Natural killer cell (primary cell): ENCODE measurements at regions not wholly inside any gene's neighbourhood (a gene's known extent, or its start where the extent isn't known, plus 50 kb on each side); places are given as distances from the start of the nearest gene placed in this dataset.

Experiments
- ATAC-seq, 3 donors: fragments of 150-1000 bp in 2 of 3; fragments of 200-7000 bp in 1 of 3; cut with Tn5 transposase; 1 replicate in 1 of 3; 2 replicates in 2 of 3; pipeline ENCODE4 v1.10.0; 2021; ENCODE audit warnings: mild to moderate bottlenecking in 2 of 3, moderate library complexity in 2 of 3
- DNase-seq, 2 donors: peaks; one replicate each; pipeline versions ENCODE4 v3.0.0 to v3.0.0-alpha.2; 2013 to 2021; ENCODE audit warnings: mixed read lengths in 1 of 2
- H3K27ac ChIP-seq: one replicate; pipeline ENCODE4 v1.5.1; 2013; ENCODE audit warnings: mild to moderate bottlenecking, low read length
- H3K27me3 ChIP-seq: one replicate; pipeline ENCODE4 v1.6.1; 2013; ENCODE audit warnings: low read length; ENCODE audit not compliant: control insufficient read depth, insufficient read depth
- H3K36me3 ChIP-seq: one replicate; pipeline ENCODE4 v1.6.1; 2013; ENCODE audit warnings: low read length; ENCODE audit not compliant: control insufficient read depth, insufficient read depth
- H3K4me1 ChIP-seq: one replicate; pipeline ENCODE4 v1.6.1; 2013; ENCODE audit warnings: low read length; ENCODE audit not compliant: control insufficient read depth, insufficient read depth
- H3K4me3 ChIP-seq: one replicate; pipeline ENCODE4 v1.5.1; 2013; ENCODE audit warnings: low read length
- H3K9me3 ChIP-seq: one replicate; pipeline ENCODE4 v1.6.1; 2013; ENCODE audit warnings: low read length; ENCODE audit not compliant: control insufficient read depth, insufficient read depth
- H3K27ac Mint-ChIP-seq, 2 donors: one replicate each; pipeline ENCODE4 v1.8.0; 2022; ENCODE audit warnings: mild to moderate bottlenecking in 2 of 2, mixed read lengths in 2 of 2, moderate library complexity in 1 of 2
- H3K27me3 Mint-ChIP-seq, 2 donors: one replicate each; pipeline ENCODE4 v1.8.0; 2022; ENCODE audit warnings: low read depth in 2 of 2, mixed read lengths in 2 of 2
- H3K36me3 Mint-ChIP-seq: one replicate; pipeline ENCODE4 v1.8.0; 2022; ENCODE audit warnings: mixed read lengths
- H3K4me1 Mint-ChIP-seq, 2 donors: one replicate each; pipeline ENCODE4 v1.8.0; 2022; ENCODE audit warnings: mixed read lengths in 2 of 2
- H3K4me3 Mint-ChIP-seq: one replicate; pipeline ENCODE4 v1.8.0; 2022; ENCODE audit warnings: mild to moderate bottlenecking, moderate library complexity, mixed read lengths
- H3K9me3 Mint-ChIP-seq, 2 donors: one replicate each; pipeline ENCODE4 v1.8.0; 2022; ENCODE audit warnings: mixed read lengths in 2 of 2
- CTCF ChIP-seq: fragments of 200-600 bp; IDR thresholded peaks from one replicate; pipeline ENCODE4 v1.8.0; 2022; ENCODE audit warnings: antibody characterized with exemption
- WGBS: methylation state at CpG from one replicate; pipeline ENCODE4 v1.1.7; 2013; ENCODE audit warnings: missing lambda C conversion rate; ENCODE audit not compliant: insufficient coverage; 5-methylcytosine and 5-hydroxymethylcytosine counted together
- intact Hi-C: fragments of 100-400 bp; cut with micrococcal nuclease; formaldehyde crosslinking; loops from one replicate; pipeline ENCODE4 v1.14.2; 2022

- no peaks in the 10 kb centered on the region for H3K36me3 ChIP-seq
- no peaks in the 10 kb centered on the region for H3K27me3 Mint-ChIP-seq
- no peak for ATAC-seq
- no peaks in the 10 kb centered on the region for H3K9me3 ChIP-seq
- peaks cover 3 to 11% of the 10 kb centered on the region in 2 donors for H3K9me3 Mint-ChIP-seq
- intact Hi-C loops, result no loop called here
- H3K36me3 Mint-ChIP-seq, result no peaks in the 10 kb centered on the region
- no peak overlapping the region for H3K4me3 Mint-ChIP-seq
- no peaks in the 10 kb centered on the region for H3K27me3 ChIP-seq
- H3K27ac Mint-ChIP-seq, result no peak overlapping the region
- no peak for TF ChIP-seq CTCF
- WGBS, result 92% methylated on average over 2 of the region's 2 CpGs
- DNase-seq, result no peak
- H3K27ac ChIP-seq, result no peak overlapping the region
- H3K4me1 ChIP-seq, result no peaks in the 10 kb centered on the region
- no peak overlapping the region for H3K4me3 ChIP-seq
- no peaks in the 10 kb centered on the region for H3K4me1 Mint-ChIP-seq
Observed at GRCh38 chr10:107303203-107303602, 138.7 kb upstream of the SORCS1 start.

DNA sequence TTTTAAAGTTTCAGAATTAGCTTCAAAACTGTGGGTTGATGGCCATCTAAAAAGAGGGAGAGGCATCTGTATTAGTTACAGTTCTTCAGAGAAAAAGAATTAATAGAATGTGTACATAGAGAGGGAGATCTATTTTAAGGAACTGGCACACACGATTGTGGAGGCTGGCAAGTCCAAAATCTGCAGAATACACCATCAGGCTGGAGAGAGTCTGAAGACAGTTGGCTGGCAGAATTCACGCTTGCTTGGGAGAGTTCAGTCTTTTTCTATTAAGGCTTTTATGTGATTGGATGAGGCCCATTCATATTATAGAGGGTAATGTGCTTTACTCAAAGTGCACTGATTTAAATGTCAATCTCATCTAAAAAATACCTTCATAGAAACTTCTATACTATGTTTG is 135.1 kb upstream of the SORCS1 start:
- H3K27me3 Mint-ChIP-seq, result no peaks in the 10 kb centered on the region
- Histone ChIP-seq H3K27ac (no peak overlapping the region), H3K27me3 (no peaks in the 10 kb centered on the region), H3K4me3 (no peak overlapping the region), H3K36me3 (no peaks in the 10 kb centered on the region), H3K4me1 (no peaks in the 10 kb centered on the region), H3K9me3 (no peaks in the 10 kb centered on the region)
- intact Hi-C loops, result no loop called here
- TF ChIP-seq CTCF, result no peak
- ATAC-seq (no peak), DNase-seq (no peak)
- no peaks in the 10 kb centered on the region for H3K36me3 Mint-ChIP-seq
- H3K9me3 Mint-ChIP-seq, result peaks cover 5 to 10% of the 10 kb centered on the region in 2 donors
- 87% methylated on average over 2 of the region's 2 CpGs for WGBS
- H3K4me1 Mint-ChIP-seq, result no peaks in the 10 kb centered on the region
- no peak overlapping the region for H3K4me3 Mint-ChIP-seq
- H3K27ac Mint-ChIP-seq, result no peak overlapping the region

DNA sequence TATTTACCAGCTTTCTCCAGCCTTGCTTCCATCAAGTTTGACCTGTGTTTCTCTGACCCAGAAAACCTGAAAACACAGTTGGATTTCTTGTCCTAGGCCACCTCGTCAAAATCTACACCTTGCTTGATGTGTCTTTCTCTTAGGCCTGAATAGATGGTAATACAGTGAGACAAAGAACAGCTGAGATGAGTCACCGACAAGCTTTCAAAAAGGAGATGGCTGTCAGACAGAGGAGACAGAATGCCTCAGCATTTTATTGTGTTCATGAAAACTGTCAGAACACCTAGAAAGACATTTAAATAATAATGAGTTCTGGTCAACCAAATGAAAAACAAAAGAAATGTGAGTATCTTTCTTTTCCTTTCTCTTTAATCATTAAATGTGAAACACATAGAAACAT is 119.7 kb upstream of the SORCS1 start:
- TF ChIP-seq CTCF, result no peak
- Histone ChIP-seq H3K9me3 (no peaks in the 10 kb centered on the region), H3K27ac (no peak overlapping the region), H3K4me3 (no peak overlapping the region), H3K36me3 (no peaks in the 10 kb centered on the region), H3K4me1 (no peaks in the 10 kb centered on the region), H3K27me3 (no peaks in the 10 kb centered on the region)
- Mint-ChIP-seq H3K9me3 (peaks cover 7 to 10% of the 10 kb centered on the region in 2 donors), H3K36me3 (no peaks in the 10 kb centered on the region), H3K4me3 (no peak overlapping the region), H3K27ac (no peak overlapping the region), H3K27me3 (no peaks in the 10 kb centered on the region), H3K4me1 (no peaks in the 10 kb centered on the region)
- 98% methylated on average over 2 of the region's 2 CpGs for WGBS
- intact Hi-C loops, result no loop called here
- no peak for DNase-seq
- no peak for ATAC-seq

DNA sequence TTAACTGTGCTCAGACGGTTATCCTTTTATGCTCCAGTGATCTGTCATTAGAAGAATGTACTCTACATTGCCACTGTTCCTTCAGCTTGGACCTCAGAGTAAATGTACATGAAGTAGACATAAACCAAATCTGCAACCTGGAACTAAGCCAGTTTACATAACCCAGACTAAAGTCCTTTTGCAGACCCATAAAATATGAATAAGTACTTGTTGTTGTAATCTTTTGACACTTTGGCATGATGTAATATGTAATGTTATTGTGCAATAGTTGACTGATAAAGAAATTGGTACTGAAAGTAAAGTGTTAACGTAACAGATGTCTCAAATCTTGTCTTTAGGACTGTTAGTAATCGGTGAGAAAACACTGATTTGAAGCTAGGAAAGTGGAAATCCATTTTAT is 115.8 kb upstream of the SORCS1 start:
- Mint-ChIP-seq H3K36me3 (no peaks in the 10 kb centered on the region), H3K4me3 (no peak overlapping the region), H3K9me3 (peaks cover 4 to 7% of the 10 kb centered on the region in 2 donors), H3K27me3 (no peaks in the 10 kb centered on the region), H3K27ac (no peak overlapping the region), H3K4me1 (no peaks in the 10 kb centered on the region)
- no peak for TF ChIP-seq CTCF
- DNase-seq (no peak), ATAC-seq (no peak)
- intact Hi-C loops, result no loop called here
- Histone ChIP-seq H3K27me3 (no peaks in the 10 kb centered on the region), H3K36me3 (no peaks in the 10 kb centered on the region), H3K27ac (no peak overlapping the region), H3K4me3 (no peak overlapping the region), H3K9me3 (no peaks in the 10 kb centered on the region), H3K4me1 (no peaks in the 10 kb centered on the region)
- WGBS, result 82% methylated on average over 3 of the region's 3 CpGs
